BLaER1 treated with 17β-estradiol and CSF1 and Interleukin-3, amounts not matched to agents 10 nM and 100 nM (cell line): ENCODE measurements at regions not wholly inside any gene's neighbourhood (a gene's known extent, or its start where the extent isn't known, plus 50 kb on each side); places are given as distances from the start of the nearest gene placed in this dataset.
A peak's percentile ranks its signal among the peaks of the same experiment; 100 is the strongest.

Experiments
- H3K27ac ChIP-seq, 11 experiments: shearing (Covaris generic); formaldehyde crosslinking; 2 replicates each; pipeline ENCODE4 v1.8.1; 2022
- H3K27me3 ChIP-seq, 11 experiments: shearing (Covaris generic); formaldehyde crosslinking; 2 replicates each; pipeline ENCODE4 v1.8.1; 2022
- H3K36me3 ChIP-seq, 11 experiments: shearing (Covaris generic); formaldehyde crosslinking; 2 replicates each; pipeline ENCODE4 v1.8.1; 2022
- H3K4me1 ChIP-seq, 10 experiments: shearing (Covaris generic); formaldehyde crosslinking; 2 replicates each; pipeline ENCODE4 v1.8.1; 2022
- H3K4me2 ChIP-seq, 11 experiments: shearing (Covaris generic); formaldehyde crosslinking; 2 replicates each; pipeline ENCODE4 v1.8.1; 2022
- H3K4me3 ChIP-seq, 10 experiments: shearing (Covaris generic); formaldehyde crosslinking; 2 replicates each; pipeline ENCODE4 v1.8.1; 2022
- H3K9ac ChIP-seq, 11 experiments: shearing (Covaris generic); formaldehyde crosslinking; 2 replicates each; pipeline ENCODE4 v1.8.1; 2022
- H3K9me3 ChIP-seq, 11 experiments: shearing (Covaris generic); formaldehyde crosslinking; replicated peaks in 1 of 11; 2 replicates each; pipeline ENCODE4 v1.8.1; 2022
- H4K20me1 ChIP-seq, 11 experiments: shearing (Covaris generic); formaldehyde crosslinking; 2 replicates each; pipeline ENCODE4 v1.8.1; 2022
- Cebpa-rat ChIP-seq, 11 experiments: shearing (Covaris generic); IDR thresholded peaks; 2 replicates each; pipeline ENCODE4 v1.8.1; 2022

GRCh38 chr2:216796115-216796840 lies 63.6 kb downstream of the TNP1 start:
- Histone ChIP-seq H3K36me3 (no peaks in the 10 kb centered on the region), H3K9me3 (peaks cover 0 to 10% (median 0%) of the 10 kb centered on the region in 11 experiments; a peak in 2 of 22 replicates), H4K20me1 (no peaks in the 10 kb centered on the region), H3K27ac (no peak overlapping the region), H3K4me3 (no peak overlapping the region), H3K4me1 (peaks cover 21 to 53% (median 49%) of the 10 kb centered on the region in 10 experiments), H3K4me2 (peak overlapping the region in 9 of 11 experiments; percentile 23 to 76 (median 65); a peak in 17 of 22 replicates), H3K9ac (no peak overlapping the region), H3K27me3 (peaks cover 0 to 17% (median 3%) of the 10 kb centered on the region in 11 experiments; a peak in 7 of 22 replicates)
- no peak for TF ChIP-seq Cebpa-rat (IDR thresholded peaks at IDR 0.05)

GRCh38 chr2:216793386-216793785 lies 66.5 kb downstream of the TNP1 start:
- Histone ChIP-seq H3K4me1 (peaks cover 22 to 54% (median 49%) of the 10 kb centered on the region in 10 experiments), H3K9ac (no peak overlapping the region), H3K36me3 (no peaks in the 10 kb centered on the region), H3K27me3 (peaks cover 0 to 11% (median 0%) of the 10 kb centered on the region in 11 experiments; a peak in 5 of 22 replicates), H3K27ac (peak overlapping the region in 3 of 11 experiments; percentile 35 to 69 (median 59); a peak in 3 of 22 replicates), H3K4me2 (peak overlapping the region in 10 of 11 experiments; percentile 65 to 88 (median 76); a peak in 20 of 22 replicates), H4K20me1 (no peaks in the 10 kb centered on the region), H3K9me3 (peaks cover 0 to 9% (median 0%) of the 10 kb centered on the region in 11 experiments; a peak in 2 of 22 replicates), H3K4me3 (no peak overlapping the region)
- no peak for TF ChIP-seq Cebpa-rat (IDR thresholded peaks at IDR 0.05)

GRCh38 chr2:216792222-216793021 lies 67.4 kb downstream of the TNP1 start:
- Histone ChIP-seq H4K20me1 (no peaks in the 10 kb centered on the region), H3K4me3 (no peak overlapping the region), H3K36me3 (no peaks in the 10 kb centered on the region), H3K4me1 (peaks cover 22 to 54% (median 48%) of the 10 kb centered on the region in 10 experiments), H3K27me3 (0 out of 22 replicates have a peak, but pooled peaks cover 0 to 2% (median 0%) of the 10 kb centered on the region in 11 experiments), H3K4me2 (peak overlapping the region; percentile 65 to 88 (median 75)), H3K9ac (peak overlapping the region in 2 of 11 experiments; percentile 16 to 19; a peak in 3 of 22 replicates), H3K9me3 (0 out of 22 replicates have a peak, but pooled peaks cover 0 to 2% (median 0%) of the 10 kb centered on the region in 11 experiments), H3K27ac (peak overlapping the region in 7 of 11 experiments; percentile 14 to 69 (median 39); a peak in 12 of 22 replicates)
- peak in 1 of 11 experiments; percentile 43; a peak in 1 of 22 replicates for TF ChIP-seq Cebpa-rat (IDR thresholded peaks at IDR 0.05)

- Histone ChIP-seq H3K9ac (no peak overlapping the region), H3K4me3 (no peak overlapping the region), H4K20me1 (no peaks in the 10 kb centered on the region), H3K4me1 (peaks cover 22 to 43% (median 38%) of the 10 kb centered on the region in 10 experiments), H3K36me3 (no peaks in the 10 kb centered on the region), H3K4me2 (peak overlapping the region in 10 of 11 experiments; percentile 65 to 88 (median 76); a peak in 19 of 22 replicates), H3K27me3 (no peaks in the 10 kb centered on the region), H3K27ac (peak overlapping the region in 3 of 11 experiments; percentile 52 to 69 (median 59); a peak in 3 of 22 replicates), H3K9me3 (no peaks in the 10 kb centered on the region)
- peak in 2 of 11 experiments; percentile 20; a peak in 2 of 22 replicates for TF ChIP-seq Cebpa-rat (IDR thresholded peaks at IDR 0.05)
These were observed 68.6 kb downstream of the TNP1 start for GRCh38 chr2:216791303-216791702.

GRCh38 chr2:216789081-216789480 lies 70.8 kb downstream of the TNP1 start:
- Histone ChIP-seq H3K36me3 (no peaks in the 10 kb centered on the region), H3K4me2 (no peak overlapping the region), H3K4me3 (no peak overlapping the region), H3K9ac (no peak overlapping the region), H3K27me3 (no peaks in the 10 kb centered on the region), H3K27ac (no peak overlapping the region), H3K9me3 (no peaks in the 10 kb centered on the region), H4K20me1 (no peaks in the 10 kb centered on the region), H3K4me1 (peaks cover 21 to 28% (median 24%) of the 10 kb centered on the region in 10 experiments)
- TF ChIP-seq Cebpa-rat (IDR thresholded peaks at IDR 0.05) = no peak

GRCh38 chr2:216787851-216788540 lies 71.9 kb downstream of the TNP1 start:
- Histone ChIP-seq H3K9me3 (no peaks in the 10 kb centered on the region), H3K27me3 (no peaks in the 10 kb centered on the region), H3K27ac (no peak overlapping the region), H4K20me1 (no peaks in the 10 kb centered on the region), H3K36me3 (no peaks in the 10 kb centered on the region), H3K4me2 (no peak overlapping the region), H3K4me1 (peaks cover 16 to 18% (median 17%) of the 10 kb centered on the region in 10 experiments), H3K4me3 (no peak overlapping the region), H3K9ac (no peak overlapping the region)
- TF ChIP-seq Cebpa-rat (IDR thresholded peaks at IDR 0.05) = no peak

- TF ChIP-seq Cebpa-rat (IDR thresholded peaks at IDR 0.05) = no peak
- no peaks in the 10 kb centered on the region for H4K20me1 ChIP-seq
- H3K36me3 ChIP-seq = no peaks in the 10 kb centered on the region
- H3K27me3 ChIP-seq = no peaks in the 10 kb centered on the region
- H3K27ac ChIP-seq = no peak overlapping the region
- no peak overlapping the region for H3K4me3 ChIP-seq
- no peak overlapping the region for H3K9ac ChIP-seq
- peaks cover 2 to 5% (median 4%) of the 10 kb centered on the region in 10 experiments for H3K4me1 ChIP-seq
- H3K9me3 ChIP-seq = no peaks in the 10 kb centered on the region
- H3K4me2 ChIP-seq = no peak overlapping the region
These were observed 73.2 kb downstream of the TNP1 start for GRCh38 chr2:216786676-216787075.

GRCh38 chr2:216784456-216784855 lies 75.4 kb downstream of the TNP1 start:
- no peak for TF ChIP-seq Cebpa-rat (IDR thresholded peaks at IDR 0.05)
- no peaks in the 10 kb centered on the region for H3K36me3 ChIP-seq
- no peak overlapping the region for H3K4me3 ChIP-seq
- H4K20me1 ChIP-seq = no peaks in the 10 kb centered on the region
- peaks cover 0 to 6% (median 0%) of the 10 kb centered on the region in 10 experiments; a peak in 3 of 20 replicates for H3K4me1 ChIP-seq
- no peak overlapping the region for H3K4me2 ChIP-seq
- no peaks in the 10 kb centered on the region for H3K9me3 ChIP-seq
- H3K9ac ChIP-seq = no peak overlapping the region
- H3K27me3 ChIP-seq = no peaks in the 10 kb centered on the region
- no peak overlapping the region for H3K27ac ChIP-seq
